ENCODE measurements at regions not wholly inside any gene's neighbourhood (a gene's known extent, or its start where the extent isn't known, plus 50 kb on each side); places are given as distances from the start of the nearest gene placed in this dataset.
A peak's percentile ranks its signal among the peaks of the same experiment; 100 is the strongest.

GRCh38 chr7:13057462-13058200 lies 370.2 kb downstream of the ARL4A start:
- Histone ChIP-seq H3K27ac (no peak overlapping the region), H3K36me3 (ENCODE audit: insufficient read depth, low read length) (no peaks in the 10 kb centered on the region), H3K9ac (ENCODE audit: insufficient read length) (no peak overlapping the region), H3K4me3 (no peak overlapping the region), H3K9me3 (ENCODE audit: low read depth, low read length) (no peaks in the 10 kb centered on the region)
- no peak for DNase-seq (ENCODE audit: low read depth, low spot score)
- TF ChIP-seq POLR2AphosphoS5 (IDR thresholded peaks at IDR 0.05; ENCODE audit: borderline replicate concordance, low read depth, low read length) (no peak), FOXP2 (optimal IDR thresholded peaks at IDR 0.05; ENCODE audit: control extremely low read depth, extremely low read length, insufficient read depth) (no peak), EZH2 (IDR thresholded peaks at IDR 0.05) (no peak)

- TF ChIP-seq FOXP2 (optimal IDR thresholded peaks at IDR 0.05; ENCODE audit: control extremely low read depth, extremely low read length, insufficient read depth), result no peak
- no peak for TF ChIP-seq POLR2AphosphoS5 (IDR thresholded peaks at IDR 0.05; ENCODE audit: borderline replicate concordance, low read depth, low read length)
- TF ChIP-seq EZH2 (IDR thresholded peaks at IDR 0.05), result no peak
- no peaks in the 10 kb centered on the region for H3K9me3 ChIP-seq (ENCODE audit: low read depth, low read length)
- H3K27ac ChIP-seq, result no peak overlapping the region
Observed at GRCh38 chr7:13060173-13060572, 372.7 kb downstream of the ARL4A start.

GRCh38 chr7:13061115-13061514 lies 373.7 kb downstream of the ARL4A start:
- H3K9me3 ChIP-seq (ENCODE audit: low read depth, low read length), result no peaks in the 10 kb centered on the region
- H3K27ac ChIP-seq, result no peak overlapping the region
- TF ChIP-seq FOXP2 (optimal IDR thresholded peaks at IDR 0.05; ENCODE audit: control extremely low read depth, extremely low read length, insufficient read depth) (no peak), EZH2 (IDR thresholded peaks at IDR 0.05) (no peak), POLR2AphosphoS5 (IDR thresholded peaks at IDR 0.05; ENCODE audit: borderline replicate concordance, low read depth, low read length) (no peak)
- no peak overlapping the region for H3K9ac ChIP-seq (ENCODE audit: insufficient read length)
- DNase-seq (ENCODE audit: low read depth, low spot score), result no peak
- H3K36me3 ChIP-seq (ENCODE audit: insufficient read depth, low read length), result no peaks in the 10 kb centered on the region
- H3K4me3 ChIP-seq, result no peak overlapping the region

More at GRCh38 chr7:13060173-13060572, 372.7 kb downstream of the ARL4A start:
- no peak for DNase-seq (ENCODE audit: low read depth, low spot score)
- Histone ChIP-seq H3K4me3 (no peak overlapping the region), H3K9ac (ENCODE audit: insufficient read length) (no peak overlapping the region), H3K36me3 (ENCODE audit: insufficient read depth, low read length) (no peaks in the 10 kb centered on the region)

- H3K9me3 ChIP-seq (ENCODE audit: low read depth, low read length), result no peaks in the 10 kb centered on the region
- no peak for DNase-seq (ENCODE audit: low read depth, low spot score)
- H3K4me3 ChIP-seq, result no peak overlapping the region
- no peaks in the 10 kb centered on the region for H3K36me3 ChIP-seq (ENCODE audit: insufficient read depth, low read length)
- no peak overlapping the region for H3K9ac ChIP-seq (ENCODE audit: insufficient read length)
- TF ChIP-seq EZH2 (IDR thresholded peaks at IDR 0.05) (no peak), FOXP2 (optimal IDR thresholded peaks at IDR 0.05; ENCODE audit: control extremely low read depth, extremely low read length, insufficient read depth) (no peak), POLR2AphosphoS5 (IDR thresholded peaks at IDR 0.05; ENCODE audit: borderline replicate concordance, low read depth, low read length) (no peak)
- no peak overlapping the region for H3K27ac ChIP-seq
Observed at GRCh38 chr7:13062631-13063030, 375.2 kb downstream of the ARL4A start.

GRCh38 chr7:13067036-13067435 lies 379.6 kb downstream of the ARL4A start:
- DNase-seq (ENCODE audit: low read depth, low spot score), result no peak

GRCh38 chr7:13068032-13068431 lies 380.6 kb downstream of the ARL4A start:
- Histone ChIP-seq H3K27ac (no peak overlapping the region), H3K9me3 (ENCODE audit: low read depth, low read length) (no peaks in the 10 kb centered on the region), H3K36me3 (ENCODE audit: insufficient read depth, low read length) (no peaks in the 10 kb centered on the region), H3K9ac (ENCODE audit: insufficient read length) (no peak overlapping the region), H3K4me3 (no peak overlapping the region)
- no peak for DNase-seq (ENCODE audit: low read depth, low spot score)
- TF ChIP-seq FOXP2 (optimal IDR thresholded peaks at IDR 0.05; ENCODE audit: control extremely low read depth, extremely low read length, insufficient read depth) (no peak), POLR2AphosphoS5 (IDR thresholded peaks at IDR 0.05; ENCODE audit: borderline replicate concordance, low read depth, low read length) (no peak), EZH2 (IDR thresholded peaks at IDR 0.05) (no peak)

More at GRCh38 chr7:13067036-13067435, 379.6 kb downstream of the ARL4A start:
- no peak overlapping the region for H3K9ac ChIP-seq (ENCODE audit: insufficient read length)
- H3K36me3 ChIP-seq (ENCODE audit: insufficient read depth, low read length), result no peaks in the 10 kb centered on the region
- H3K27ac ChIP-seq, result no peak overlapping the region
- no peaks in the 10 kb centered on the region for H3K9me3 ChIP-seq (ENCODE audit: low read depth, low read length)
- H3K4me3 ChIP-seq, result no peak overlapping the region
- TF ChIP-seq EZH2 (IDR thresholded peaks at IDR 0.05), result no peak
- TF ChIP-seq FOXP2 (optimal IDR thresholded peaks at IDR 0.05; ENCODE audit: control extremely low read depth, extremely low read length, insufficient read depth), result no peak
- no peak for TF ChIP-seq POLR2AphosphoS5 (IDR thresholded peaks at IDR 0.05; ENCODE audit: borderline replicate concordance, low read depth, low read length)

- TF ChIP-seq POLR2AphosphoS5 (IDR thresholded peaks at IDR 0.05; ENCODE audit: borderline replicate concordance, low read depth, low read length) (no peak), FOXP2 (optimal IDR thresholded peaks at IDR 0.05; ENCODE audit: control extremely low read depth, extremely low read length, insufficient read depth) (no peak)
- H3K36me3 ChIP-seq (ENCODE audit: insufficient read depth, low read length), result no peaks in the 10 kb centered on the region
- no peak for DNase-seq (ENCODE audit: low read depth, low spot score)
Observed at GRCh38 chr7:13069841-13070240, 382.4 kb downstream of the ARL4A start.

GRCh38 chr7:13072014-13072413 lies 384.6 kb downstream of the ARL4A start:
- TF ChIP-seq POLR2AphosphoS5 (IDR thresholded peaks at IDR 0.05; ENCODE audit: borderline replicate concordance, low read depth, low read length) (no peak), FOXP2 (optimal IDR thresholded peaks at IDR 0.05; ENCODE audit: control extremely low read depth, extremely low read length, insufficient read depth) (no peak), EZH2 (IDR thresholded peaks at IDR 0.05) (no peak)
- H3K27ac ChIP-seq, result peak overlapping the region; percentile 81
- no peaks in the 10 kb centered on the region for H3K9me3 ChIP-seq (ENCODE audit: low read depth, low read length)
- DNase-seq (ENCODE audit: low read depth, low spot score), result peak; percentile 50
- H3K9ac ChIP-seq (ENCODE audit: insufficient read length), result no peak overlapping the region
- peak overlapping the region; percentile 26 for H3K4me3 ChIP-seq
- no peaks in the 10 kb centered on the region for H3K36me3 ChIP-seq (ENCODE audit: insufficient read depth, low read length)

More at GRCh38 chr7:13069841-13070240, 382.4 kb downstream of the ARL4A start:
- H3K27ac ChIP-seq, result no peak overlapping the region
- no peak overlapping the region for H3K9ac ChIP-seq (ENCODE audit: insufficient read length)
- H3K4me3 ChIP-seq, result no peak overlapping the region
- H3K9me3 ChIP-seq (ENCODE audit: low read depth, low read length), result no peaks in the 10 kb centered on the region
